Caco-2 (cell line): ENCODE measurements at regions not wholly inside any gene's neighbourhood (a gene's known extent, or its start where the extent isn't known, plus 50 kb on each side); places are given as distances from the start of the nearest gene placed in this dataset.

Experiments used
- BruUV-seq: library from RNA; stranded (reverse); fragments of 400-500 nt; replicated peaks from 2 replicates; lab custom pipeline; 2021; lab: Mats Ljungman, UMichigan
- CTCF ChIA-PET: fragments of 300-600 bp; sonication (Branson Sonifier 250); formaldehyde crosslinking; loops from one replicate; lab custom pipeline; 2022; ENCODE audit warnings: antibody characterized with exemption; lab: Charles Lee
- POLR2A ChIA-PET: fragments of 300-600 bp; sonication (Branson Sonifier 250); formaldehyde crosslinking; loops from one replicate; lab custom pipeline; 2022; ENCODE audit warnings: antibody characterized with exemption; lab: Charles Lee
- DNase-seq, 2 experiments: peaks; one replicate each; pipeline versions ENCODE4 v3.0.0 to v3.0.0-alpha.2; 2020 to 2022
- H3K27me3 ChIP-seq: replicated peaks from 2 replicates; pipeline ENCODE4 v1.6.0; 2011; ENCODE audit warnings: low read length; ENCODE audit not compliant: control insufficient read depth, insufficient read depth
- H3K36me3 ChIP-seq: 2 replicates; pipeline ENCODE4 v1.5.1; 2011; ENCODE audit warnings: low read length; ENCODE audit not compliant: control insufficient read depth, insufficient read depth
- H3K4me1 ChIP-seq: fragments of 250-450 bp; sonication (Bioruptor Pico); 2 replicates; pipeline ENCODE4 v1.5.1; 2020; ENCODE audit warnings: mild to moderate bottlenecking
- H3K4me3 ChIP-seq: 2 replicates; pipeline ENCODE4 v1.5.1; 2011; ENCODE audit warnings: low read depth, mild to moderate bottlenecking, control low read depth, low read length
- H3K9me3 ChIP-seq: fragments of 250-450 bp; sonication (Bioruptor Pico); 2 replicates; pipeline ENCODE4 v1.5.1; 2020; ENCODE audit warnings: mild to moderate bottlenecking, moderate library complexity
- H3K27ac Mint-ChIP-seq: one replicate; pipeline ENCODE4 v1.8.0; 2022; ENCODE audit warnings: mixed read lengths; ENCODE audit not compliant: unreplicated experiment
- H3K27me3 Mint-ChIP-seq: one replicate; pipeline ENCODE4 v1.8.0; 2022; ENCODE audit warnings: mixed read lengths; ENCODE audit not compliant: insufficient read depth, unreplicated experiment
- H3K36me3 Mint-ChIP-seq: one replicate; pipeline ENCODE4 v1.8.0; 2022; ENCODE audit warnings: mild to moderate bottlenecking, mixed read lengths; ENCODE audit not compliant: insufficient read depth, unreplicated experiment
- H3K4me1 Mint-ChIP-seq: one replicate; pipeline ENCODE4 v1.8.0; 2022; ENCODE audit warnings: low read depth, mixed read lengths; ENCODE audit not compliant: unreplicated experiment
- H3K4me3 Mint-ChIP-seq: one replicate; pipeline ENCODE4 v1.8.0; 2022; ENCODE audit warnings: mild to moderate bottlenecking, moderate library complexity, mixed read lengths; ENCODE audit not compliant: unreplicated experiment
- H3K9me3 Mint-ChIP-seq: one replicate; pipeline ENCODE4 v1.8.0; 2022; ENCODE audit warnings: mixed read lengths; ENCODE audit not compliant: unreplicated experiment
- CTCF ChIP-seq, 2 experiments: fragments of 200-600 bp in 1 of 2; IDR thresholded peaks; 1 replicate in 1 of 2; 2 replicates in 1 of 2; pipeline versions ENCODE4 v1.5.1 to v1.8.0; 2011 to 2022; ENCODE audit warnings: antibody characterized with exemption in 1 of 2, control low read depth in 1 of 2, inconsistent platforms in 1 of 2, low read depth in 1 of 2, low read length in 1 of 2, mild to moderate bottlenecking in 1 of 2, moderate library complexity in 1 of 2; ENCODE audit not compliant: insufficient read depth in 1 of 2, severe bottlenecking in 1 of 2, unreplicated experiment in 1 of 2
- intact Hi-C: fragments of 100-400 bp; cut with micrococcal nuclease; formaldehyde crosslinking; loops from one replicate; pipeline ENCODE4 v1.10.0; 2022; ENCODE audit not compliant: unreplicated experiment

DNA sequence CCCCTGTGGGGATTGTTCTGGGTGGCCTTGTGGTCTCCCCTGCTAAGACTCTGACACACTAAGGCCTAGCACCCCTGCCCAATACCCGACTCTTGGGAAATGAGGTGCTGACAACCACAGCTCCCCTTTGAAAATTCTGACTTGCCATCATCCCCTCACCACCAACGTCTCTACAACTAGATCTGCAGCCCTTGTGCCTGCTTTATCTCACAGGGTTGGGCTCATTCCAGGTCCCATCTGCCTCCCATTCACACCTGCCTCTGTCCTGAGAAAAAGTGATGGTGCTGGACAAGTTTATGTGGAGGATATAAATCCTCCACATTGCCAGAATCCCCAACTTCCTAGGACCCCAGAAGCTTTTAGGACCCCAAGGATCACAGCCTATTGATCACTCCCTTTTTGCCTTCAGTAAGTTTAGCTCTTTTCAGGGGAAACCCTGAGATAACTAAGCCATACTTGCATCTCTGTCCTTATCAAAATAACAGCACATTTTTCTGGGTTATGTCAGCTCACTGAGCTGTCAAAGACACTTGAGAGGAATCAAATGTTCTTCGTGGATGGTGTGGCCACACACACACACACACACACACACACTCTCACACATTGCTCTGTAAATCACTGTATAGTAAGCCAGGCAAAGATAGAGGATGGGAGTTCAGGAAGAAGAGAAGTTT lies 136.8 kb upstream of the CES5A start:
- no peak overlapping the region for H3K4me3 Mint-ChIP-seq
- no peaks in the 10 kb centered on the region for H3K4me1 Mint-ChIP-seq
- no peak for TF ChIP-seq CTCF (IDR thresholded peaks at IDR 0.05; ENCODE audit: insufficient read depth in 1 of 2, low read depth in 1 of 2, low read length in 1 of 2, severe bottlenecking in 1 of 2, unreplicated experiment in 1 of 2)
- Histone ChIP-seq H3K4me3 (no peak overlapping the region), H3K27me3 (no peaks in the 10 kb centered on the region; the same call in 1 of the 2 replicates), H3K4me1 (no peaks in the 10 kb centered on the region), H3K9me3 (no peaks in the 10 kb centered on the region), H3K36me3 (no peaks in the 10 kb centered on the region)
- H3K27ac Mint-ChIP-seq: no peak overlapping the region
- H3K9me3 Mint-ChIP-seq: no peaks in the 10 kb centered on the region
- no peaks in the 10 kb centered on the region for H3K36me3 Mint-ChIP-seq
- POLR2A ChIA-PET: no interaction called here
- H3K27me3 Mint-ChIP-seq: peaks cover 27% of the 10 kb centered on the region
- CTCF ChIA-PET: no interaction called here
- DNase-seq: no peak
- intact Hi-C loops: no loop called here
- no TSS peak for BruUV-seq

DNA sequence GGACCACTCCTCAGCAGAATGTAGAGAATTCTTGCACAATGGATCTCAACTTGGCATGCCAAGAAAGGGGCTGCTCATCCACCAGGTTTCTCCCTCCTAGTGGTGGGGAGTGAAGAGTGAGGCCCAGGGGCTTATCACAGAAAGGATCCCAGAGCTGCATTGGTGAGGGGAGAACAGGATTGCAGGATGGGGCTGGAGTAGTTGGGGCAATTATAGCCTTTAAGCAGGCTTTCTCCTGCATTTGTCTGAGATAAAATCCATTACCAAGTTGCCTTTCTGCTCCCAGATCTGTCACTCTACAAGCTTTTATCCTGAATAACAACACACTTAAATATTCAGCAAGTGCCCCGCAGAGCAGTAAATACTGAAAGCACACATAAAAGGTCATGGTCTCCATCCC lies 130.8 kb upstream of the CES5A start:
- Histone ChIP-seq H3K9me3 (no peaks in the 10 kb centered on the region), H3K36me3 (no peaks in the 10 kb centered on the region), H3K4me3 (no peak overlapping the region), H3K27me3 (no peaks in the 10 kb centered on the region; the same call in 1 of the 2 replicates), H3K4me1 (no peaks in the 10 kb centered on the region)
- no peak overlapping the region for H3K4me3 Mint-ChIP-seq
- peaks cover 12% of the 10 kb centered on the region for H3K27me3 Mint-ChIP-seq
- H3K27ac Mint-ChIP-seq: no peak overlapping the region
- ChIA-PET CTCF (no interaction called here), POLR2A (no interaction called here)
- no peaks in the 10 kb centered on the region for H3K9me3 Mint-ChIP-seq
- H3K36me3 Mint-ChIP-seq: no peaks in the 10 kb centered on the region
- no TSS peak for BruUV-seq
- no peak for DNase-seq
- no peak for TF ChIP-seq CTCF (IDR thresholded peaks at IDR 0.05; ENCODE audit: insufficient read depth in 1 of 2, low read depth in 1 of 2, low read length in 1 of 2, severe bottlenecking in 1 of 2, unreplicated experiment in 1 of 2)
- no peaks in the 10 kb centered on the region for H3K4me1 Mint-ChIP-seq
- intact Hi-C loops: no loop called here

GRCh38 chr16:55999683-56000082 lies 124.5 kb upstream of the CES5A start:
- peaks cover 10% of the 10 kb centered on the region for H3K9me3 Mint-ChIP-seq
- no peak for DNase-seq
- Histone ChIP-seq H3K4me1 (0 out of 2 replicates have a peak, but pooled peaks cover 6% of the 10 kb centered on the region), H3K36me3 (no peaks in the 10 kb centered on the region), H3K4me3 (no peak overlapping the region), H3K9me3 (peaks cover 8% of the 10 kb centered on the region; the same call in 1 of the 2 replicates), H3K27me3 (no peaks in the 10 kb centered on the region)
- ChIA-PET CTCF (no interaction called here), POLR2A (no interaction called here)
- no peak for TF ChIP-seq CTCF (IDR thresholded peaks at IDR 0.05; ENCODE audit: insufficient read depth in 1 of 2, low read depth in 1 of 2, low read length in 1 of 2, severe bottlenecking in 1 of 2, unreplicated experiment in 1 of 2)
- H3K27ac Mint-ChIP-seq: no peak overlapping the region
- no peaks in the 10 kb centered on the region for H3K27me3 Mint-ChIP-seq
- H3K4me1 Mint-ChIP-seq: peaks cover 9% of the 10 kb centered on the region
- H3K36me3 Mint-ChIP-seq: no peaks in the 10 kb centered on the region
- intact Hi-C loops: no loop called here
- BruUV-seq: no TSS peak
- no peak overlapping the region for H3K4me3 Mint-ChIP-seq
